SU-DHL-6 (cell line): ENCODE measurements at regions not wholly inside any gene's neighbourhood (a gene's known extent, or its start where the extent isn't known, plus 50 kb on each side); places are given as distances from the start of the nearest gene placed in this dataset.

Experiments
- H2AFZ ChIP-seq: fragments of 200-600 bp; sonication (generic); 2 replicates; pipeline ENCODE4 v1.6.1; 2014; ENCODE audit warnings: low read depth, mild to moderate bottlenecking, moderate library complexity, mixed read lengths, antibody characterized with exemption, low read length; ENCODE audit not compliant: severe bottlenecking
- H3F3A ChIP-seq: fragments of 200-600 bp; shearing (Covaris generic); 2 replicates; pipeline ENCODE4 v1.6.0; 2016; ENCODE audit warnings: antibody characterized with exemption, mild to moderate bottlenecking; ENCODE audit not compliant: insufficient read depth
- H3K27ac ChIP-seq: fragments of 200-600 bp; sonication (generic); 2 replicates; pipeline ENCODE4 v1.5.1; 2016; ENCODE audit warnings: low read depth, mild to moderate bottlenecking, low read length, moderate library complexity, mixed read lengths
- H3K27me3 ChIP-seq: fragments of 200-600 bp; sonication (generic), shearing (Covaris generic); 2 replicates; pipeline ENCODE4 v1.6.0; 2014; ENCODE audit warnings: mild to moderate bottlenecking, low read length
- H3K36me3 ChIP-seq: fragments of 200-600 bp; sonication (generic); 2 replicates; pipeline ENCODE4 v1.6.1; 2014; ENCODE audit warnings: mild to moderate bottlenecking, low read length, mixed read lengths
- H3K4me2 ChIP-seq: fragments of 300-600, 200-600 bp; shearing (Covaris generic), sonication (generic); 2 replicates; pipeline ENCODE4 v1.6.0; 2014; ENCODE audit warnings: low read length, low read depth, mild to moderate bottlenecking; ENCODE audit not compliant: poor library complexity, severe bottlenecking
- H3K4me3 ChIP-seq: fragments of 200-600 bp; sonication (generic); 2 replicates; pipeline ENCODE4 v1.5.1; 2014; ENCODE audit warnings: antibody characterized with exemption, low read length, mild to moderate bottlenecking, mixed read lengths; ENCODE audit not compliant: insufficient read depth, poor library complexity, severe bottlenecking
- H3K79me2 ChIP-seq: fragments of 200-600 bp; sonication (generic); 2 replicates; pipeline ENCODE4 v1.6.1; 2014; ENCODE audit warnings: mild to moderate bottlenecking, low read length, moderate library complexity; ENCODE audit not compliant: insufficient read depth
- H3K9ac ChIP-seq: fragments of 200-600 bp; sonication (generic); 2 replicates; pipeline ENCODE4 v1.7.0; 2014; ENCODE audit warnings: mild to moderate bottlenecking, low read length
- H3K9me2 ChIP-seq: fragments of 200-600 bp; sonication (generic); replicated peaks from 2 replicates; pipeline ENCODE4 v1.6.1; 2014; ENCODE audit warnings: low read length; ENCODE audit not compliant: insufficient read depth
- H3K9me3 ChIP-seq: fragments of 200-600 bp; sonication (generic); 2 replicates; pipeline ENCODE4 v1.6.1; 2014; ENCODE audit warnings: low read length, mixed read lengths; ENCODE audit not compliant: insufficient read depth
- H4K20me1 ChIP-seq: fragments of 200-600 bp; sonication (generic); 2 replicates; pipeline ENCODE4 v1.6.1; 2014; ENCODE audit warnings: low read depth, mild to moderate bottlenecking, antibody characterized with exemption, low read length, moderate library complexity, mixed read lengths
- EZH2phosphoT487 ChIP-seq: fragments of 200-600 bp; sonication (generic), shearing (Covaris generic); conservative IDR thresholded peaks from 2 replicates; pipeline ENCODE4 v1.6.1; 2018; ENCODE audit warnings: mild to moderate bottlenecking, antibody characterized with exemption, low read length, moderate library complexity, mixed read lengths
- TF ChIP-seq, protein P1 (sequence below): fragments of 200-600 bp; sonication (generic); IDR thresholded peaks from one replicate; pipeline ENCODE4 v1.5.1; 2017; ENCODE audit warnings: antibody characterized with exemption, mild to moderate bottlenecking, low read length, moderate library complexity; ENCODE audit not compliant: insufficient read depth, poor library complexity, severe bottlenecking

- Histone ChIP-seq H3K9me2 (no peaks in the 10 kb centered on the region), H3K27ac (no peak overlapping the region), H3F3A (no peaks in the 10 kb centered on the region), H2AFZ (no peak overlapping the region), H3K4me2 (no peak overlapping the region), H3K9me3 (no peaks in the 10 kb centered on the region), H3K4me3 (no peak overlapping the region), H3K9ac (no peak overlapping the region), H3K79me2 (no peaks in the 10 kb centered on the region), H3K36me3 (no peaks in the 10 kb centered on the region), H3K27me3 (no peaks in the 10 kb centered on the region), H4K20me1 (no peaks in the 10 kb centered on the region)
- no peak for TF ChIP-seq EZH2phosphoT487
- TF ChIP-seq, protein P1, sequence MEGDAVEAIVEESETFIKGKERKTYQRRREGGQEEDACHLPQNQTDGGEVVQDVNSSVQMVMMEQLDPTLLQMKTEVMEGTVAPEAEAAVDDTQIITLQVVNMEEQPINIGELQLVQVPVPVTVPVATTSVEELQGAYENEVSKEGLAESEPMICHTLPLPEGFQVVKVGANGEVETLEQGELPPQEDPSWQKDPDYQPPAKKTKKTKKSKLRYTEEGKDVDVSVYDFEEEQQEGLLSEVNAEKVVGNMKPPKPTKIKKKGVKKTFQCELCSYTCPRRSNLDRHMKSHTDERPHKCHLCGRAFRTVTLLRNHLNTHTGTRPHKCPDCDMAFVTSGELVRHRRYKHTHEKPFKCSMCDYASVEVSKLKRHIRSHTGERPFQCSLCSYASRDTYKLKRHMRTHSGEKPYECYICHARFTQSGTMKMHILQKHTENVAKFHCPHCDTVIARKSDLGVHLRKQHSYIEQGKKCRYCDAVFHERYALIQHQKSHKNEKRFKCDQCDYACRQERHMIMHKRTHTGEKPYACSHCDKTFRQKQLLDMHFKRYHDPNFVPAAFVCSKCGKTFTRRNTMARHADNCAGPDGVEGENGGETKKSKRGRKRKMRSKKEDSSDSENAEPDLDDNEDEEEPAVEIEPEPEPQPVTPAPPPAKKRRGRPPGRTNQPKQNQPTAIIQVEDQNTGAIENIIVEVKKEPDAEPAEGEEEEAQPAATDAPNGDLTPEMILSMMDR: no peak
Measured at GRCh38 chr7:26493737-26494428, 202.2 kb downstream of the SNX10 start.

- no peaks in the 10 kb centered on the region for H3K27me3 ChIP-seq
- H3F3A ChIP-seq: no peaks in the 10 kb centered on the region
- H3K9me2 ChIP-seq: no peaks in the 10 kb centered on the region
- H4K20me1 ChIP-seq: no peaks in the 10 kb centered on the region
- H3K36me3 ChIP-seq: no peaks in the 10 kb centered on the region
- no peak overlapping the region for H3K4me3 ChIP-seq
- H3K79me2 ChIP-seq: no peaks in the 10 kb centered on the region
- H3K4me2 ChIP-seq: no peak overlapping the region
- no peak overlapping the region for H3K27ac ChIP-seq
- TF ChIP-seq, protein P1: no peak
- no peak for TF ChIP-seq EZH2phosphoT487
- H2AFZ ChIP-seq: no peak overlapping the region
- H3K9me3 ChIP-seq: no peaks in the 10 kb centered on the region
- no peak overlapping the region for H3K9ac ChIP-seq
Measured at GRCh38 chr7:26495569-26495968, 203.9 kb downstream of the SNX10 start.

- H3K4me2 ChIP-seq: no peak overlapping the region
- no peak for TF ChIP-seq EZH2phosphoT487
- TF ChIP-seq, protein P1: no peak
- H3K36me3 ChIP-seq: no peaks in the 10 kb centered on the region
- H3F3A ChIP-seq: no peaks in the 10 kb centered on the region
- H3K79me2 ChIP-seq: no peaks in the 10 kb centered on the region
- no peak overlapping the region for H3K9ac ChIP-seq
- no peak overlapping the region for H3K27ac ChIP-seq
- H4K20me1 ChIP-seq: no peaks in the 10 kb centered on the region
- H3K27me3 ChIP-seq: no peaks in the 10 kb centered on the region
- H3K9me3 ChIP-seq: no peaks in the 10 kb centered on the region
- no peak overlapping the region for H2AFZ ChIP-seq
- no peak overlapping the region for H3K4me3 ChIP-seq
- no peaks in the 10 kb centered on the region for H3K9me2 ChIP-seq
Measured at GRCh38 chr7:26497801-26498596, 206.3 kb downstream of the SNX10 start.
